Trophoblast cell (in vitro differentiated cells and primary cell): ENCODE measurements at regions not wholly inside any gene's neighbourhood (a gene's known extent, or its start where the extent isn't known, plus 50 kb on each side); places are given as distances from the start of the nearest gene placed in this dataset.
A peak's percentile ranks its signal among the peaks of the same experiment; 100 is the strongest.

Source experiments
- DNase-seq, 2 donors: peaks; one replicate each; pipeline ENCODE4 v3.0.0-alpha.2; 2016
- H2AFZ ChIP-seq: 2 replicates; pipeline ENCODE4 v1.6.1; 2013; ENCODE audit warnings: low read length, moderate library complexity, mild to moderate bottlenecking; ENCODE audit not compliant: insufficient read depth, poor library complexity
- H2AK5ac ChIP-seq: 2 replicates; pipeline ENCODE4 v1.6.1; 2013; ENCODE audit warnings: mild to moderate bottlenecking, low read length
- H2BK120ac ChIP-seq: 2 replicates; pipeline ENCODE4 v1.6.1; 2013; ENCODE audit warnings: low read length, mild to moderate bottlenecking, moderate library complexity; ENCODE audit not compliant: insufficient read depth, poor library complexity
- H2BK12ac ChIP-seq: 2 replicates; pipeline ENCODE4 v1.6.1; 2013; ENCODE audit warnings: mild to moderate bottlenecking, low read length, moderate library complexity
- H2BK5ac ChIP-seq: 2 replicates; pipeline ENCODE4 v1.6.1; 2013; ENCODE audit warnings: low read length, low read depth, moderate library complexity, mild to moderate bottlenecking; ENCODE audit not compliant: poor library complexity
- H3K14ac ChIP-seq: 2 replicates; pipeline ENCODE4 v1.6.1; 2013; ENCODE audit warnings: mild to moderate bottlenecking, low read length
- H3K18ac ChIP-seq: 2 replicates; pipeline ENCODE4 v1.6.1; 2013; ENCODE audit warnings: mild to moderate bottlenecking, low read length
- H3K23ac ChIP-seq: 2 replicates; pipeline ENCODE4 v1.6.1; 2013; ENCODE audit warnings: low read length
- H3K27ac ChIP-seq: 2 replicates; pipeline ENCODE4 v1.5.1; 2013; ENCODE audit warnings: low read depth, mild to moderate bottlenecking, inconsistent platforms, low read length, moderate library complexity
- H3K27me3 ChIP-seq: 2 replicates; pipeline ENCODE4 v1.6.1; 2013; ENCODE audit warnings: inconsistent platforms, mild to moderate bottlenecking, low read length, moderate library complexity; ENCODE audit not compliant: insufficient read depth
- H3K36me3 ChIP-seq, 2 experiments: 1 replicate in 1 of 2; 2 replicates in 1 of 2; pipeline ENCODE4 v1.6.1; 2013; ENCODE audit warnings: low read length in 2 of 2, mild to moderate bottlenecking in 2 of 2, moderate library complexity in 1 of 2; ENCODE audit not compliant: insufficient read depth in 2 of 2, control insufficient read depth in 1 of 2
- H3K4ac ChIP-seq: 2 replicates; pipeline ENCODE4 v1.6.1; 2013; ENCODE audit warnings: low read depth, mild to moderate bottlenecking, low read length, moderate library complexity
- H3K4me1 ChIP-seq, 2 experiments: 1 replicate in 1 of 2; 2 replicates in 1 of 2; pipeline ENCODE4 v1.6.1; 2013; ENCODE audit warnings: low read length in 2 of 2, mild to moderate bottlenecking in 2 of 2, moderate library complexity in 1 of 2; ENCODE audit not compliant: insufficient read depth in 2 of 2, control insufficient read depth in 1 of 2
- H3K4me2 ChIP-seq: 2 replicates; pipeline ENCODE4 v1.6.1; 2013; ENCODE audit warnings: inconsistent platforms, mild to moderate bottlenecking, low read length, moderate library complexity
- H3K4me3 ChIP-seq: 2 replicates; pipeline ENCODE4 v1.5.1; 2013; ENCODE audit warnings: mild to moderate bottlenecking, low read depth, low read length, inconsistent platforms
- H3K79me1 ChIP-seq: one replicate; pipeline ENCODE4 v1.6.1; 2013; ENCODE audit warnings: low read length
- H3K79me2 ChIP-seq: 2 replicates; pipeline ENCODE4 v1.6.1; 2013; ENCODE audit warnings: low read length, mild to moderate bottlenecking; ENCODE audit not compliant: control insufficient read depth, insufficient read depth, poor library complexity
- H3K9ac ChIP-seq: 2 replicates; pipeline ENCODE4 v1.6.1; 2013; ENCODE audit warnings: mild to moderate bottlenecking, low read length
- H3K9me3 ChIP-seq: 2 replicates; pipeline ENCODE4 v1.6.1; 2013; ENCODE audit warnings: low read depth, mild to moderate bottlenecking, control low read depth, inconsistent platforms, low read length; ENCODE audit not compliant: insufficient read depth
- H4K12ac ChIP-seq: 2 replicates; pipeline ENCODE4 v1.6.1; 2013; ENCODE audit warnings: low read depth, mild to moderate bottlenecking, low read length, moderate library complexity
- H4K8ac ChIP-seq: 2 replicates; pipeline ENCODE4 v1.6.1; 2013; ENCODE audit warnings: low read depth, mild to moderate bottlenecking, low read length, moderate library complexity
- H4K91ac ChIP-seq: one replicate; pipeline ENCODE4 v1.6.1; 2013; ENCODE audit warnings: low read depth, mild to moderate bottlenecking, low read length, moderate library complexity
- WGBS: extraction: QIAGEN DNeasy Blood & Tissue Kit; methylation state at CpG from one replicate; pipeline ENCODE4 v1.1.7; 2013; ENCODE audit warnings: missing lambda C conversion rate; ENCODE audit not compliant: insufficient read length, insufficient coverage; ENCODE audit errors: extremely low coverage; 5-methylcytosine and 5-hydroxymethylcytosine counted together

DNA sequence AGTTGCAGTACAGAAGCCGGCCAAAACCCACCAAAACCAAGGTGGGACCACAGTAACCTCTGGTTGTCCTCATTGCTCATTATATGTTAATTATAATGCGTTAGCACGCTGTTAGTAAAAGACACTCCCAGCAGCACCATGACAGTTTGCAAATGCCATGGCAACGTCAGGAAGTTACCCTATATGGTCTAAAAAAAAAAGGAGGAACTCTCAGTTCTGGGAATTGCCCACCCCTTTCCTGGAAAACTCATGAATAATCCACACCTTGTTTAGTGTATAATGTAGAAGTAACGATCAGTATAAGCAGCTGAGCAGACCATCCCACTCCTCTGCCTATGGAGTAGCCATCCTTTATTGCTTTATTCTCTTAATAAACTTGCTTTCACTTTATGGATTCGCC, 148.6 kb upstream of the EXOC2 start:
- H4K12ac ChIP-seq: no peak overlapping the region
- peaks cover 3% of the 10 kb centered on the region for H3K9me3 ChIP-seq
- no peak overlapping the region for H2BK12ac ChIP-seq
- H3K79me2 ChIP-seq: no peaks in the 10 kb centered on the region
- no CpG with 5 or more reads among the region's 6 CpGs for WGBS
- H2BK5ac ChIP-seq: no peak overlapping the region
- H3K27me3 ChIP-seq: no peaks in the 10 kb centered on the region
- H4K8ac ChIP-seq: no peak overlapping the region
- no peaks in the 10 kb centered on the region for H3K79me1 ChIP-seq
- no peak overlapping the region for H2AK5ac ChIP-seq
- no peak overlapping the region for H3K9ac ChIP-seq
- DNase-seq: no peak
- no peaks in the 10 kb centered on the region for H3K36me3 ChIP-seq
- no peak overlapping the region for H3K4ac ChIP-seq
- no peak overlapping the region for H2AFZ ChIP-seq
- no peak overlapping the region for H3K14ac ChIP-seq
- H3K18ac ChIP-seq: no peak overlapping the region
- no peak overlapping the region for H4K91ac ChIP-seq
- no peak overlapping the region for H3K4me2 ChIP-seq
- H2BK120ac ChIP-seq: no peak overlapping the region
- no peak overlapping the region for H3K4me3 ChIP-seq
- no peaks in the 10 kb centered on the region for H3K4me1 ChIP-seq
- no peak overlapping the region for H3K23ac ChIP-seq
- no peak overlapping the region for H3K27ac ChIP-seq

- no peak overlapping the region for H4K91ac ChIP-seq
- no peak overlapping the region for H3K23ac ChIP-seq
- H2AFZ ChIP-seq: no peak overlapping the region
- no peaks in the 10 kb centered on the region for H3K27me3 ChIP-seq
- H3K27ac ChIP-seq: no peak overlapping the region
- no peak overlapping the region for H3K4ac ChIP-seq
- H4K8ac ChIP-seq: no peak overlapping the region
- peaks cover 3% of the 10 kb centered on the region for H3K9me3 ChIP-seq
- H3K36me3 ChIP-seq: no peaks in the 10 kb centered on the region
- no peak overlapping the region for H3K9ac ChIP-seq
- no peak overlapping the region for H3K18ac ChIP-seq
- no peaks in the 10 kb centered on the region for H3K4me1 ChIP-seq
- H3K4me2 ChIP-seq: no peak overlapping the region
- H2BK5ac ChIP-seq: no peak overlapping the region
- no peak overlapping the region for H2AK5ac ChIP-seq
- H4K12ac ChIP-seq: no peak overlapping the region
- H2BK12ac ChIP-seq: no peak overlapping the region
- DNase-seq: no peak
- H3K4me3 ChIP-seq: no peak overlapping the region
- no peak overlapping the region for H3K14ac ChIP-seq
- no peaks in the 10 kb centered on the region for H3K79me2 ChIP-seq
- H2BK120ac ChIP-seq: no peak overlapping the region
- H3K79me1 ChIP-seq: no peaks in the 10 kb centered on the region
- WGBS: no CpG with 5 or more reads among the region's 2 CpGs
These were observed 146.3 kb upstream of the EXOC2 start for GRCh38 chr6:839201-839600.

GRCh38 chr6:837380-837779, 144.4 kb upstream of the EXOC2 start:
- Histone ChIP-seq H3K4me3 (no peak overlapping the region), H3K23ac (no peak overlapping the region), H3K79me2 (no peaks in the 10 kb centered on the region), H3K9me3 (peaks cover 3% of the 10 kb centered on the region), H3K9ac (no peak overlapping the region), H3K4me1 (no peaks in the 10 kb centered on the region), H2BK5ac (no peak overlapping the region), H3K14ac (no peak overlapping the region), H3K4me2 (no peak overlapping the region), H3K4ac (no peak overlapping the region), H2BK120ac (no peak overlapping the region), H4K91ac (no peak overlapping the region), H3K79me1 (no peaks in the 10 kb centered on the region), H4K8ac (no peak overlapping the region), H3K27me3 (no peaks in the 10 kb centered on the region), H3K18ac (no peak overlapping the region), H2AK5ac (no peak overlapping the region), H3K36me3 (no peaks in the 10 kb centered on the region), H3K27ac (no peak overlapping the region), H2BK12ac (no peak overlapping the region), H2AFZ (no peak overlapping the region), H4K12ac (no peak overlapping the region)
- no CpG with 5 or more reads among the region's 4 CpGs for WGBS
- DNase-seq: peak in 1 of 2 donors; percentile 24

DNA sequence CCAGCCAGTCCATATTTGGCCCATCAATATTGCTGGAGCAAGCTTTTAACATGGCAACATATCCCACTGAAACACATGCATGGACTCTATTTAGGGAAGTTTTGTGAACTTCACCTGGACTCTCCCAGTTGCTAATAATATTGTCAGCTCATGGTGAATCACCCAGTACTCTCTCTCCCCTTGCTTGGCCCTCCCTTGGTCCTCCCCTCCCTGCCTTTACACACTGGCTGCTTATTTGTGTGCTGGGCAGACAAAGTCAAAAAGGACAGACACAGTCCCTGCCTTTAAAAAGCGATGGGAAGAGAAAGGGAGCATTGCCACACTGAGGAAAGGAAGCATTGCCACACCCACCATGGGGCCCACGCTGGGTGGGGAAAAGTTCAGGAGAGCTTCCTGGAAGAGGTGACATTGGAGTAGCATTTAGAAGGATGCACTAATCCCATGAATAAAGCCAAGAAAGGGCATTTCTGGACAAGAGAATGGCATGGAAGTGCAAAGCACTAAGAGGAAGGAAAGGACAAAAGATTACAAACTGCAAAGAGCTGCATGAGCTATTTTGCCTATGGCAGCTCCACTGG, 143.4 kb upstream of the EXOC2 start:
- H3K79me2 ChIP-seq: no peaks in the 10 kb centered on the region
- no peaks in the 10 kb centered on the region for H3K27me3 ChIP-seq
- H2BK12ac ChIP-seq: no peak overlapping the region
- no peak overlapping the region for H3K23ac ChIP-seq
- no peak overlapping the region for H3K4ac ChIP-seq
- no peaks in the 10 kb centered on the region for H3K36me3 ChIP-seq
- no peak overlapping the region for H3K4me2 ChIP-seq
- H4K8ac ChIP-seq: no peak overlapping the region
- no peaks in the 10 kb centered on the region for H3K79me1 ChIP-seq
- H3K9ac ChIP-seq: no peak overlapping the region
- WGBS: no CpG with 5 or more reads among the region's 2 CpGs
- no peak overlapping the region for H2AK5ac ChIP-seq
- H4K91ac ChIP-seq: no peak overlapping the region
- no peak overlapping the region for H3K14ac ChIP-seq
- no peak overlapping the region for H2BK5ac ChIP-seq
- no peaks in the 10 kb centered on the region for H3K9me3 ChIP-seq
- H2BK120ac ChIP-seq: no peak overlapping the region
- no peak overlapping the region for H3K27ac ChIP-seq
- no peak overlapping the region for H2AFZ ChIP-seq
- H3K4me1 ChIP-seq: no peaks in the 10 kb centered on the region
- H3K4me3 ChIP-seq: no peak overlapping the region
- DNase-seq: no peak
- H3K18ac ChIP-seq: no peak overlapping the region
- H4K12ac ChIP-seq: no peak overlapping the region
